ENCODE measurements at regions not wholly inside any gene's neighbourhood (a gene's known extent, or its start where the extent isn't known, plus 50 kb on each side); places are given as distances from the start of the nearest gene placed in this dataset.

GRCh38 chr7:33730958-33731357 lies 174.4 kb upstream of the BMPER start:
- DNase-seq (ENCODE audit: low read depth, low spot score) = no peak
- H3K4me3 ChIP-seq (ENCODE audit: low read depth, low read length) = no peak overlapping the region
- in situ Hi-C loops (cut with HindIII; ENCODE audit: low sequenced_read_pairs) = no loop called here
- TF ChIP-seq CTCF (IDR thresholded peaks at IDR 0.05; ENCODE audit: low read depth, low read length) = no peak

GRCh38 chr7:33731912-33732311 lies 173.4 kb upstream of the BMPER start:
- TF ChIP-seq CTCF (IDR thresholded peaks at IDR 0.05; ENCODE audit: low read depth, low read length) = no peak
- DNase-seq (ENCODE audit: low read depth, low spot score) = no peak
- H3K4me3 ChIP-seq (ENCODE audit: low read depth, low read length) = no peak overlapping the region
- in situ Hi-C loops (cut with HindIII; ENCODE audit: low sequenced_read_pairs) = no loop called here

GRCh38 chr7:33732462-33732861 lies 172.9 kb upstream of the BMPER start:
- in situ Hi-C loops (cut with HindIII; ENCODE audit: low sequenced_read_pairs) = no loop called here
- H3K4me3 ChIP-seq (ENCODE audit: low read depth, low read length) = no peak overlapping the region
- no peak for DNase-seq (ENCODE audit: low read depth, low spot score)
- TF ChIP-seq CTCF (IDR thresholded peaks at IDR 0.05; ENCODE audit: low read depth, low read length) = no peak

- H3K4me3 ChIP-seq (ENCODE audit: low read depth, low read length) = no peak overlapping the region
- no peak for TF ChIP-seq CTCF (IDR thresholded peaks at IDR 0.05; ENCODE audit: low read depth, low read length)
- no peak for DNase-seq (ENCODE audit: low read depth, low spot score)
- in situ Hi-C loops (cut with HindIII; ENCODE audit: low sequenced_read_pairs) = no loop called here
These were observed 171.3 kb upstream of the BMPER start for GRCh38 chr7:33733870-33734650.

GRCh38 chr7:33735403-33735802 lies 169.9 kb upstream of the BMPER start:
- DNase-seq (ENCODE audit: low read depth, low spot score) = no peak
- H3K4me3 ChIP-seq (ENCODE audit: low read depth, low read length) = no peak overlapping the region
- no peak for TF ChIP-seq CTCF (IDR thresholded peaks at IDR 0.05; ENCODE audit: low read depth, low read length)
- in situ Hi-C loops (cut with HindIII; ENCODE audit: low sequenced_read_pairs) = no loop called here

- in situ Hi-C loops (cut with HindIII; ENCODE audit: low sequenced_read_pairs) = no loop called here
- no peak for DNase-seq (ENCODE audit: low read depth, low spot score)
- TF ChIP-seq CTCF (IDR thresholded peaks at IDR 0.05; ENCODE audit: low read depth, low read length) = no peak
- H3K4me3 ChIP-seq (ENCODE audit: low read depth, low read length) = no peak overlapping the region
These were observed 168.7 kb upstream of the BMPER start for GRCh38 chr7:33736521-33737221.

Data from astrocyte of the spinal cord (primary cell).